GM18499 (cell line): ENCODE measurements at regions not wholly inside any gene's neighbourhood (a gene's known extent, or its start where the extent isn't known, plus 50 kb on each side); places are given as distances from the start of the nearest gene placed in this dataset.

ENCODE experiments used
- ATAC-seq: cut with Tn5 transposase; IDR thresholded peaks from one replicate; pipeline ENCODE4 v1.9.1; 2021; ENCODE audit warnings: moderate number of reproducible peaks; ENCODE audit not compliant: insufficient read depth, unreplicated experiment

GRCh38 chr20:50369225-50370035 is 140.8 kb upstream of the PTPN1 start:
- ATAC-seq: no peak

GRCh38 chr20:50370036-50370566 is 140.1 kb upstream of the PTPN1 start:
- ATAC-seq: no peak

GRCh38 chr20:50371878-50372769 is 138.1 kb upstream of the PTPN1 start:
- no peak for ATAC-seq

- ATAC-seq: no peak
These were observed 137.5 kb upstream of the PTPN1 start for GRCh38 chr20:50372770-50373088.

GRCh38 chr20:50373674-50374286 is 136.4 kb upstream of the PTPN1 start:
- ATAC-seq: no peak

GRCh38 chr20:50374541-50375078 is 135.6 kb upstream of the PTPN1 start:
- no peak for ATAC-seq

- ATAC-seq: no peak
These were observed 133.8 kb upstream of the PTPN1 start for GRCh38 chr20:50376179-50376887.

GRCh38 chr20:50376888-50377459 is 133.2 kb upstream of the PTPN1 start:
- ATAC-seq: no peak

- no peak for ATAC-seq
These were observed 131.8 kb upstream of the PTPN1 start for GRCh38 chr20:50378170-50379000.

GRCh38 chr20:50379049-50379990 is 130.9 kb upstream of the PTPN1 start:
- ATAC-seq: no peak

- no peak for ATAC-seq
These were observed 130.0 kb upstream of the PTPN1 start for GRCh38 chr20:50379991-50380696.

GRCh38 chr20:50380697-50381040 is 129.5 kb upstream of the PTPN1 start:
- ATAC-seq: no peak

- no peak for ATAC-seq
These were observed 129.0 kb upstream of the PTPN1 start for GRCh38 chr20:50381075-50381732.

GRCh38 chr20:50381771-50382593 is 128.2 kb upstream of the PTPN1 start:
- no peak for ATAC-seq

- no peak for ATAC-seq
These were observed 124.2 kb upstream of the PTPN1 start for GRCh38 chr20:50385733-50386640.
